Esophagus muscularis mucosa (tissue), 3 donors: ENCODE measurements at regions not wholly inside any gene's neighbourhood (a gene's known extent, or its start where the extent isn't known, plus 50 kb on each side); places are given as distances from the start of the nearest gene placed in this dataset.

Experiments used
- POLR2A ChIP-seq: fragments of 450-650 bp; IDR thresholded peaks from one replicate; pipeline ENCODE4 v1.6.1; 2017; ENCODE audit warnings: antibody characterized with exemption, moderate library complexity, mild to moderate bottlenecking, low read depth
- POLR2AphosphoS5 ChIP-seq, 2 donors: sonication (generic); formaldehyde crosslinking; IDR thresholded peaks; one replicate each; pipeline ENCODE4 v1.6.1; 2017; ENCODE audit warnings: antibody characterized with exemption in 2 of 2
- TF ChIP-seq, protein P1 (sequence below), 3 experiments: fragments of 200-600 bp in 2 of 3; fragments of 450-650 bp in 1 of 3; sonication (generic) in 2 of 3; IDR thresholded peaks; one replicate each; pipeline ENCODE4 v1.5.1; 2017 to 2019; ENCODE audit warnings: antibody characterized with exemption in 3 of 3, mild to moderate bottlenecking in 2 of 3, moderate library complexity in 1 of 3

DNA sequence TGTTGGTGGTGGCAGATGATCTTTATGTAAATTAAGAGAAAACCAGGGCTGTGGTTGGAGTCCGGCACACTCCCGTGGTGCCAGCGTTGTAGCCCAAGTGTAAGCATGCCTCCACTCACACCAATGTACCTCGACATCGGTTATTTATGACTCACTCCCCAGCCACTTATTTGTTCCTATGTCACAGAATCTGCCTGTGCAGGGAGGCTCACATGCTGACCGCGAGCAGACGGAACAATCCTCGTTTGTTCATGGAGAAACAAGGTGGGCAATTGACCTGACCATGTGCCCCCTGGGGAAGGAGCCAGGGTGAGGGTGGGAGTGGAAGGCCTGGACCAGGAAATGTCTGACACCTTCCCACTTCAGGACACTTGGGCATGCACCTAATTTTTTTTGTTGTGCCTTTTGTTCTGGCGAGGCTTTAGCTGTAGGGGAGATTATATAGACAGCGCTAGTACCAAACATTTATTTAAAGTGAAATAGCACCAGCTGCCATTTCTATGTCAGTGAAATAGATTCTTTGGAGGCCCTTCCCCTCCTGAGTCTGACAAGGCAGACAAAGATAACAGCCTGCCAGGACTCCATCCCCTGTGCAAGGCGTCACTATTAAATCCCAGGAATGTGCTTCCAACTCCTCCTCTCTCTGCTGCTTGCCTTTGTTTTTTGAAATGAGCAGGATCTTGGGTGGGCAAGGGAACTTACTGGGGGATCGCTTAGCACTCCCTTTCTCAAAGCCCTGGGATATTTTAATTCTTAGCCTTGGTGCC, 394.2 kb downstream of the FGF9 start:
- TF ChIP-seq, protein P1, sequence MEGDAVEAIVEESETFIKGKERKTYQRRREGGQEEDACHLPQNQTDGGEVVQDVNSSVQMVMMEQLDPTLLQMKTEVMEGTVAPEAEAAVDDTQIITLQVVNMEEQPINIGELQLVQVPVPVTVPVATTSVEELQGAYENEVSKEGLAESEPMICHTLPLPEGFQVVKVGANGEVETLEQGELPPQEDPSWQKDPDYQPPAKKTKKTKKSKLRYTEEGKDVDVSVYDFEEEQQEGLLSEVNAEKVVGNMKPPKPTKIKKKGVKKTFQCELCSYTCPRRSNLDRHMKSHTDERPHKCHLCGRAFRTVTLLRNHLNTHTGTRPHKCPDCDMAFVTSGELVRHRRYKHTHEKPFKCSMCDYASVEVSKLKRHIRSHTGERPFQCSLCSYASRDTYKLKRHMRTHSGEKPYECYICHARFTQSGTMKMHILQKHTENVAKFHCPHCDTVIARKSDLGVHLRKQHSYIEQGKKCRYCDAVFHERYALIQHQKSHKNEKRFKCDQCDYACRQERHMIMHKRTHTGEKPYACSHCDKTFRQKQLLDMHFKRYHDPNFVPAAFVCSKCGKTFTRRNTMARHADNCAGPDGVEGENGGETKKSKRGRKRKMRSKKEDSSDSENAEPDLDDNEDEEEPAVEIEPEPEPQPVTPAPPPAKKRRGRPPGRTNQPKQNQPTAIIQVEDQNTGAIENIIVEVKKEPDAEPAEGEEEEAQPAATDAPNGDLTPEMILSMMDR (IDR thresholded peaks at IDR 0.05) = no peak
- TF ChIP-seq POLR2AphosphoS5 (IDR thresholded peaks at IDR 0.05) (no peak), POLR2A (no peak)
